ENCODE measurements at regions not wholly inside any gene's neighbourhood (a gene's known extent, or its start where the extent isn't known, plus 50 kb on each side); places are given as distances from the start of the nearest gene placed in this dataset.

- no peak for TF ChIP-seq CTCF (IDR thresholded peaks at IDR 0.05)
- TF ChIP-seq POLR2A (IDR thresholded peaks at IDR 0.05): no peak
Measured at GRCh38 chr11:95327273-95327948, 96.4 kb upstream of the SESN3 start.

Measured in Peyer's patch (tissue), 4 donors.